Right hindlimb (tissue), 1 donor: ENCODE measurements at regions not wholly inside any gene's neighbourhood (a gene's known extent, or its start where the extent isn't known, plus 50 kb on each side); places are given as distances from the start of the nearest gene placed in this dataset.
"Not testable (repeated sequence)": the region's sequence is repeated elsewhere in the genome, so short reads cannot be mapped to it uniquely, and the experiment has no call there.

Experiments
- DNase-seq: peaks from one replicate; pipeline ENCODE4 v3.0.0-alpha.2; 2018

- no peak for DNase-seq
Measured at GRCh38 chr5:2113348-2114131, 230.8 kb upstream of the IRX4 start.

- DNase-seq: no peak
Measured at GRCh38 chr5:2112173-2113025, 229.7 kb upstream of the IRX4 start.

DNA sequence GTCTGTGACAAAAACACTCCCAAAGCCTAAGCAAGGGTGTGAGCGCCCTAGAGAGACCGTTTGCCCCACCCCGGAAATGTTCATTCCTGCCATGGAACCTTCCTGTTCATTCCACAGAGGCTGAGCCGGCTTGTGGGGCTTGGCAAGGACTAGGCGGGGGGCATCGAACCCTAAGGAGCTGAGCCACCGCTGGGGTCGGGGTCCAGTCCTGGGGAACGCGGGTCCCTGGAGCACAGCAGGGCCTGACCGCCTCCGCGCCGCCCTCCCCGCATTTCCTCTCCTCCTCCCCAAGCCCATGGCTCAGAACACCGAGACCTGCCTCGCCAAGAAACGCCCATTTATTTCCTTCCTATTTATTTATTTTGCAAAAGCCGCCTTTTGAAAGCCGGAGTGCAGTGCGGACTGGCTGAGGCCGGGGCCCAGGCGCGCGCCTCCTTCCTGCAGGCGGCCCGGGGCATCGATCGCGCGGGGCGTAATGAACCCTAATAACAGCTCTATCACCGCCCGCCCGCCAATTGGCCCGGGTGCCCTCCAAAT is 228.9 kb upstream of the IRX4 start:
- DNase-seq: no peak

- no peak for DNase-seq
Measured at GRCh38 chr5:2110934-2111462, 228.3 kb upstream of the IRX4 start.

- no peak for DNase-seq
Measured at GRCh38 chr5:2110137-2110933, 227.6 kb upstream of the IRX4 start.

DNA sequence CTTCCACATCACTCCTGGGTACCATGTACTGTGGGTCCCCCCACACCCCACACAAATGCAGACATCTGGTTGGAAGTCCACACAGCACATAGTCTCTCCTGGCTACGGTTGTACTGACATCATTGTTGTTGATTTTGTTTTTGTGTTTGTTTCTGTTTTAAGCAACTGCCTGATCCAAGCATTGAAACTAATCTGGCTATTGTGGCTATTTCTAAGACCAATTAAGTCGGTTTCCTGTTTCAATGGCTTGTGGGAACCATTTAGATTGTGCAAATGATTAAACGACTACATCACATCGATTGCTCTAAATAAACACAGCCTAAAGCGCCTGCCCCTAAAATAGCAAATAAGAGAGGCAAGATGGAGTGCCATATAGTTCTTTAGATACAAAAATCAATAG is 226.8 kb upstream of the IRX4 start:
- no peak for DNase-seq

GRCh38 chr5:2106721-2107120 is 224.0 kb upstream of the IRX4 start:
- DNase-seq: no peak

GRCh38 chr5:2105141-2105540 is 222.4 kb upstream of the IRX4 start:
- no peak for DNase-seq

DNA sequence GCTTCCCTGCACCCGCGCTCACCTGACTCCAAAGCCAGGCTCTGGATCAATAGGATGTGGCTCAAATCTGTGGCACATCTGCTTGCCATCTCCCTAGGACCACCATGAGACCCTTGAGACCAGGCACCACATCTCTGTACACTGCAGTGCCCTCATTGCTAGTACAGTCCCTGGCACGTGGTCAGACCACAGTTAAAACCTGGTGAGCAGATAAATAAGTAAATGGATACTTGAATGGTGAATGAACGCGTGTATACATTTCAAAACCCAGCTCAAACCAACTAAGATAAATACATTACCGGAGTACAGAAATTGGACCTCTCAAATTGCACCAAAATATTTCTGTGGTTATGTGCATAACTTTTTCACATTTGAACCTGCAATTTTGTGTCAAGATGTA is 221.2 kb upstream of the IRX4 start:
- no peak for DNase-seq

- no peak for DNase-seq
Measured at GRCh38 chr5:2102819-2103776, 220.4 kb upstream of the IRX4 start.

- DNase-seq: peak; percentile 36
Measured at GRCh38 chr5:2101685-2102084, 219.0 kb upstream of the IRX4 start.

- no peak for DNase-seq
Measured at GRCh38 chr5:2096887-2097505, 214.3 kb upstream of the IRX4 start.

DNA sequence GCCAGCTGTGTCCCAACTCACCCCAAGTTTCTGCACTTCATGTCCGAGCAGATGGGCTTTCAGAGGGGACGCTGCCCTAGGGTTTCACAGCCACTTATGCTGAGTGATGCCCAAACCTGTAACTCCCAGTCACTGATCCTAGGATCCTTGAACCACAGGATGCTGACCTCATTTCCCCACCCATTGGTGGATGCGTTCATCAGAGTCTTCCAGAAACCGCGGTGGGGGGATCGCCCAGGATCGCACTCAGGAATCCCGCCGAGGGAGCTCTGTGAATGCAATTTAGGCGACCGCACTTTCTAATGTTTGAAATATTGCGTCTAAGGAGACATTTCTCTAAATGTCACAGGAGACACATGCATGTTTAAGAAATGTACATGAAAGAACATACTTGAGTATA is 212.3 kb upstream of the IRX4 start:
- DNase-seq: no peak

- no peak for DNase-seq
Measured at GRCh38 chr5:2094616-2094995, 211.9 kb upstream of the IRX4 start.

DNA sequence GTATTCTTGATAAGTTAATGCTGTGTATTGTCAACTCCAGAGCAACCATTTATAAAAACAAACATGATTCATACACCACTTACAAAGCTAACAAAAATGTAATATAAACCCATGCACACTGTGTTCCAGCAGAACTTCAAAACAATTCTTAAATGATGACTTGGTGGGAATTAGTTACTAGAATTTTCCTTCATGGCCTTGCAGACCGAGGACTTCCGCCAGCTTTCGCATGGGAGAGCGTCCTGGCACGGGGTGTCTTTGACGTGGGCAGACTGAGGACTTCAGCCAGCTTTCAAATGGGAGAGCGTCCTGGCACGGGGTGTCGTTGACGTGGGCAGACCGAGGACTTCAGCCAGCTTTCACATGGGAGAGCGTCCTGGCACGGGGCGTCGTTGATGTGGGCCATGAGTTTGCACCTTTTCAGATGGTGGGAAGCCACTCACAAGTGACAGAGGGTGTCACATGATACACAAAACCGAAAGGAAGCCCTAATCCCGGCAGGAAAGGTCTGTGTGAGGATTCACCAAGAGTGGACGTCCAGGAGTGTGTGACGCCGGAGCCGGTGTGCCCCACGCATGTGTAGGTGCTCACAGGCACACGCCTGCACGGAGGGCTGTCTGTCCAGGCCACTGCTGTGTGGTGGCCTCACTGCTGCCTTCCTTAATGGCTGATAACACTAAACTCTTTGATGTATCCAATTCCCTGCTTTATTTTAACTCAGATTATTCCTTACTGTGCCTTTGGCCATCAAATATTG is 211.3 kb upstream of the IRX4 start:
- no peak for DNase-seq

- DNase-seq: no peak
Measured at GRCh38 chr5:2091921-2092320, 209.2 kb upstream of the IRX4 start.

DNA sequence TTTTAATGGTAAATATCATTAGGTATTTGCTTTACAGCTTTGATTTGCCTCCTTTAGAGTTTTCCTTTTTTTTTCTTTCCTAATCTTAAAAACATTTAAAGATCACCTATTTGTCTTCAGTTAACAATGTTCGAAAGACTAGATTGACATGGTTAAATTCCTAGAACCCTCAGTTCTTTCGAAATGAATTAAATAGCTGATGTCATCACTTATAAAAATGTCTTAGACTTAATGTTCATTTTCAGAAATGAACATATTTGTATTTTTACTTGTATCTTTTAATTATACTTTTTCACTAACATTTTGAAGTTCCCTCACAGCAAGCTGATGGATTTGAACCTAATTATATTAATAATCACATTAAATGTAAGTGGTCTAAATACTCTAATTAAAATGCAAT is 205.3 kb upstream of the IRX4 start:
- DNase-seq: no peak

GRCh38 chr5:2075365-2075764 is 192.6 kb upstream of the IRX4 start:
- no peak for DNase-seq

DNA sequence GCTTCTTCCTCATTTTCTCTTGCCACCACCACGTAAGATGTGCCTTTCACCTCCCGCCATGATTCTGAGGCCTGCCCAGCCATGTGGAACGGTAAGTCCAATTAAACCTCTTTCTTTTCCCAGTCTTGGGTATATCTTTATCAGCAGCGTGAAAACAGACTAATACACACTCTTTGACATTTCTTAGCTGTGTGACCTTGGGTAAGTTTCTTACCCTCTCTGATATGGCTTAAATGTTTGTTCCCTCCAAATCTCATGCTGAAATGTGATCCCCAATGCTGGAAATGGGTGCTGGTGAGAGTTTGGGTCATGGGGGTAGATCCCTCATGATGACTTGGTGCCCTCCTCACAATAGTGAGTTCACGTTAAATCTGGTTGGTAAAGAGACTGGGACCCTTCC is 188.8 kb upstream of the IRX4 start:
- no peak for DNase-seq

DNA sequence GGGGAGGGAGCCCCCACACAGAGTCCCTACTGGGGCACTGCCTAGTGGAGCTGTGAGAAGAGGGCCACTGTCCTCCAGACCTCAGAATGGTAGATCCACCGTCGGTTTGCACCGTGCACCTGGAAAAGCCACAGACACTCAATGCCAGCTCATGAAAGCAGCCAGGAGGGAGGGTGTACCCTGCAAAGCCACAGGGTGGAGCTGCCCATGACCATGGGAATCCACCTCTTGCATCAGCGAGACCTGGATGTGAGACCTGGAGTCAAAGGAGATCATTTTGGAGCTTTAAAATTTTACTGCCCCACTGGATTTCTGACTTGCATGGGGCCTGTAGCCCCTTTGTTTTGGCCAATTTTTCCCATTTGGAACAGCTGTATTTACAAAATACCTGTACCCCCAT is 188.1 kb upstream of the IRX4 start:
- not testable (repeated sequence) for DNase-seq
